Tibial nerve (tissue), 4 donors: ENCODE measurements at regions not wholly inside any gene's neighbourhood (a gene's known extent, or its start where the extent isn't known, plus 50 kb on each side); places are given as distances from the start of the nearest gene placed in this dataset.

ENCODE experiments used
- DNase-seq, 2 donors: peaks; one replicate each; pipeline ENCODE4 v3.0.0-alpha.2; 2019; ENCODE audit warnings: low spot score in 2 of 2
- H3K27ac ChIP-seq, 4 donors: fragments of 200-600 bp; sonication (generic) in 3 of 4; one replicate each; pipeline ENCODE4 v1.5.1; 2017 to 2019; ENCODE audit warnings: mild to moderate bottlenecking in 1 of 4
- H3K27me3 ChIP-seq, 2 donors: fragments of 200-600 bp; sonication (generic) in 1 of 2; one replicate each; pipeline versions ENCODE4 v1.5.1 to v1.6.0; 2017 to 2019
- H3K36me3 ChIP-seq, 3 donors: fragments of 200-600 bp; sonication (generic); one replicate each; pipeline ENCODE4 v1.5.1; 2018 to 2019
- H3K4me1 ChIP-seq, 4 donors: fragments of 200-600 bp; sonication (generic) in 3 of 4; one replicate each; pipeline ENCODE4 v1.5.1; 2017 to 2019
- H3K4me3 ChIP-seq, 4 donors: fragments of 200-600 bp; sonication (generic) in 3 of 4; one replicate each; pipeline ENCODE4 v1.5.1; 2017 to 2019; ENCODE audit warnings: mild to moderate bottlenecking in 1 of 4, moderate library complexity in 1 of 4
- H3K9me3 ChIP-seq, 4 donors: fragments of 200-600 bp; sonication (generic) in 3 of 4; one replicate each; pipeline ENCODE4 v1.5.1; 2017 to 2019
- CTCF ChIP-seq, 5 experiments: fragments of 200-600 bp in 3 of 5; fragments of 450-650 bp in 2 of 5; sonication (generic) in 3 of 5; IDR thresholded peaks; one replicate each; pipeline ENCODE4 v1.5.1; 2016 to 2019; ENCODE audit warnings: antibody characterized with exemption in 5 of 5, mild to moderate bottlenecking in 3 of 5, moderate library complexity in 2 of 5
- EP300 ChIP-seq, 2 donors: sonication (generic); formaldehyde crosslinking; IDR thresholded peaks; one replicate each; pipeline ENCODE4 v1.6.1; 2017; ENCODE audit warnings: antibody characterized with exemption in 2 of 2, mild to moderate bottlenecking in 1 of 2
- POLR2A ChIP-seq, 2 donors: fragments of 450-650 bp; IDR thresholded peaks; one replicate each; pipeline ENCODE4 v1.6.1; 2017; ENCODE audit warnings: antibody characterized with exemption in 2 of 2, mild to moderate bottlenecking in 2 of 2, moderate library complexity in 2 of 2
- WGBS, 2 donors: methylation state at CpG; one replicate each; pipeline ENCODE4 v1.1.5; 2018; 5-methylcytosine and 5-hydroxymethylcytosine counted together

GRCh38 chr2:8421658-8422449 lies 260.0 kb upstream of the ID2 start:
- 82 to 84% methylated on average over 9 to 11 of the region's 11 CpGs for WGBS, 2 donors
- Histone ChIP-seq H3K4me3 (no peak overlapping the region), H3K4me1 (no peaks in the 10 kb centered on the region), H3K27ac (no peak overlapping the region), H3K27me3 (no peaks in the 10 kb centered on the region), H3K36me3 (no peaks in the 10 kb centered on the region), H3K9me3 (no peaks in the 10 kb centered on the region)
- DNase-seq = no peak
- TF ChIP-seq EP300 (IDR thresholded peaks at IDR 0.05) = no peak
- no peak for TF ChIP-seq CTCF (IDR thresholded peaks at IDR 0.05)
- TF ChIP-seq POLR2A (IDR thresholded peaks at IDR 0.05) = no peak

DNA sequence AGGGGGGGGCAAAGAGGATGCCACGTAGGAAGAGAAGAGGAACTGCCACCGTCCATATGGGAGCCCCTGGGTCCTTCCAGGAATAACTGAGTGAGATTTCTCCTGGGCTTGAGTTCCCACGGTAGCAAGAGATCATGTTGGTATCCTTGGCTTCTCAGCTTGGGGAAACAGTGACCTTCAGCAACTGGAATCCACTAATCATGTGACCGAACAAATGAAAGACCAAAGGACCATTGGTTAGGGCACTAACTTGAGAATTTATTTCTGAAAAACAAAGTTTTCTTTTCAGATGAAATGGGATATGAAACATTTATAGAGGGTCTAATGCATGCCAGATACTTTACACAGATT lies 259.4 kb upstream of the ID2 start:
- no peaks in the 10 kb centered on the region for H3K27me3 ChIP-seq
- H3K36me3 ChIP-seq = no peaks in the 10 kb centered on the region
- H3K9me3 ChIP-seq = no peaks in the 10 kb centered on the region
- no peak for DNase-seq
- no peak overlapping the region for H3K4me3 ChIP-seq
- WGBS, 2 donors = 71 to 79% methylated on average over 4 of the region's 4 CpGs
- TF ChIP-seq EP300 (IDR thresholded peaks at IDR 0.05) = no peak
- TF ChIP-seq POLR2A (IDR thresholded peaks at IDR 0.05) = no peak
- TF ChIP-seq CTCF (IDR thresholded peaks at IDR 0.05) = no peak
- no peaks in the 10 kb centered on the region for H3K4me1 ChIP-seq
- no peak overlapping the region for H3K27ac ChIP-seq

GRCh38 chr2:8424997-8425900 lies 256.6 kb upstream of the ID2 start:
- Histone ChIP-seq H3K27ac (no peak overlapping the region), H3K4me3 (no peak overlapping the region), H3K4me1 (no peaks in the 10 kb centered on the region), H3K27me3 (no peaks in the 10 kb centered on the region), H3K9me3 (no peaks in the 10 kb centered on the region), H3K36me3 (no peaks in the 10 kb centered on the region)
- 86 to 88% methylated on average over 26 of the region's 26 CpGs for WGBS, 2 donors
- DNase-seq = no peak
- TF ChIP-seq EP300 (IDR thresholded peaks at IDR 0.05) = no peak
- no peak for TF ChIP-seq CTCF (IDR thresholded peaks at IDR 0.05)
- no peak for TF ChIP-seq POLR2A (IDR thresholded peaks at IDR 0.05)

- TF ChIP-seq EP300 (IDR thresholded peaks at IDR 0.05) (no peak), CTCF (IDR thresholded peaks at IDR 0.05) (no peak), POLR2A (IDR thresholded peaks at IDR 0.05) (no peak)
- Histone ChIP-seq H3K4me3 (no peak overlapping the region), H3K36me3 (no peaks in the 10 kb centered on the region), H3K9me3 (no peaks in the 10 kb centered on the region), H3K4me1 (no peaks in the 10 kb centered on the region), H3K27me3 (no peaks in the 10 kb centered on the region), H3K27ac (no peak overlapping the region)
- DNase-seq = no peak
- 47 to 63% methylated on average over 10 of the region's 10 CpGs for WGBS, 2 donors
Measured at GRCh38 chr2:8426550-8426949, 255.3 kb upstream of the ID2 start.

DNA sequence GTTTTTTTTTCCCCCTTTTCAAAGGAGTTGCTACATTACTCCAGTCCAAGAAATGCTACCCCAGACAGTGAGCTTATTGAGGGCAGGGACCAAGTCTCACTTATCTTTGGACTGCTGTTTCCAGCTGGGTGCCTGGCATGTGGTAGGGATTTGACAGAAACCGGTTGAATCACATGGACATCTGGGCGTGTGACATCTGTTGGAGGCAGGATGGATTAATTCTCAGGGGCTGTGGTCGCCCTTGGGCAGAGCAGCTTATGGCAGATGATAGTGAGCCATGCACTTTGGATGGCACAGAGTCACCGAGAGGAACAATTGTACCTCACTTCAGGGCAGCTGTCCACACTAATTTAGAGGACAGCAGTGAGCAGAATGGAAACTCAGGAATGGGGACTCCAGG lies 254.6 kb upstream of the ID2 start:
- WGBS, 2 donors = 87 to 92% methylated on average over 4 of the region's 4 CpGs
- no peaks in the 10 kb centered on the region for H3K9me3 ChIP-seq
- H3K36me3 ChIP-seq = no peaks in the 10 kb centered on the region
- H3K27me3 ChIP-seq = no peaks in the 10 kb centered on the region
- DNase-seq = no peak
- TF ChIP-seq POLR2A (IDR thresholded peaks at IDR 0.05) (no peak), EP300 (IDR thresholded peaks at IDR 0.05) (no peak), CTCF (IDR thresholded peaks at IDR 0.05) (no peak)
- H3K27ac ChIP-seq = no peak overlapping the region
- H3K4me1 ChIP-seq = no peaks in the 10 kb centered on the region
- no peak overlapping the region for H3K4me3 ChIP-seq
